ENCODE measurements at regions not wholly inside any gene's neighbourhood (a gene's known extent, or its start where the extent isn't known, plus 50 kb on each side); places are given as distances from the start of the nearest gene placed in this dataset.

GRCh38 chr12:24591079-24591626 is 357.7 kb downstream of the BCAT1 start:
- no peak overlapping the region for H3K4me2 ChIP-seq (ENCODE audit: low read length)

DNA sequence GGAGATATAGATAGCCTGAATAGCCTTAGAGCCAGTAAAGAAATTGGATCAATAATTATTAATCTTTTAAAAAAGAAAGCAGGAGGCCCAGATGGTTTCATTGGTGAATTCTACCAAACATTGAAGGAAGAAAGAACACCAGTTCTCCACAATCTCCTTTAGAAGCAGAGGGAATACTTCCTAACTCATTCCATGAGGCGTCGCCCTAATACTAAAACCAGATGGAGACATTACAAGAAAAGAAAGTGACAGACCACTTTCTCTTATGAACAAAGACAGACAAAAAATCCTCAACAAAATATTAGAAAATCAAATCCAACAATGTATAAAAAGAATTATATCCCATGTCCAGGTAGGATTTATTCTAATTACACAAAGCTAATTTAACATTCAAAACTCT is 362.6 kb downstream of the BCAT1 start:
- no peaks in the 10 kb centered on the region for H3K9me2 ChIP-seq (ENCODE audit: insufficient read depth, low read length)
- no peak overlapping the region for H3K27ac ChIP-seq (ENCODE audit: low read length)
- H3K27me3 ChIP-seq (ENCODE audit: insufficient read depth, low read depth, low read length): no peaks in the 10 kb centered on the region
- TF ChIP-seq EP300 (conservative IDR thresholded peaks at IDR 0.05; ENCODE audit: poor library complexity, severe bottlenecking) (no peak), TAF1 (IDR thresholded peaks at IDR 0.05; ENCODE audit: low read depth) (no peak), RAD21 (conservative IDR thresholded peaks at IDR 0.05) (no peak), MXI1 (conservative IDR thresholded peaks at IDR 0.05; ENCODE audit: poor library complexity, severe bottlenecking) (no peak), SMC3 (conservative IDR thresholded peaks at IDR 0.05; ENCODE audit: poor library complexity) (no peak), POLR2AphosphoS5 (IDR thresholded peaks at IDR 0.05) (no peak), EZH2 (IDR thresholded peaks at IDR 0.05; ENCODE audit: borderline replicate concordance, insufficient read depth, low read length, poor library complexity, severe bottlenecking) (no peak)
- TF ChIP-seq, protein P1, sequence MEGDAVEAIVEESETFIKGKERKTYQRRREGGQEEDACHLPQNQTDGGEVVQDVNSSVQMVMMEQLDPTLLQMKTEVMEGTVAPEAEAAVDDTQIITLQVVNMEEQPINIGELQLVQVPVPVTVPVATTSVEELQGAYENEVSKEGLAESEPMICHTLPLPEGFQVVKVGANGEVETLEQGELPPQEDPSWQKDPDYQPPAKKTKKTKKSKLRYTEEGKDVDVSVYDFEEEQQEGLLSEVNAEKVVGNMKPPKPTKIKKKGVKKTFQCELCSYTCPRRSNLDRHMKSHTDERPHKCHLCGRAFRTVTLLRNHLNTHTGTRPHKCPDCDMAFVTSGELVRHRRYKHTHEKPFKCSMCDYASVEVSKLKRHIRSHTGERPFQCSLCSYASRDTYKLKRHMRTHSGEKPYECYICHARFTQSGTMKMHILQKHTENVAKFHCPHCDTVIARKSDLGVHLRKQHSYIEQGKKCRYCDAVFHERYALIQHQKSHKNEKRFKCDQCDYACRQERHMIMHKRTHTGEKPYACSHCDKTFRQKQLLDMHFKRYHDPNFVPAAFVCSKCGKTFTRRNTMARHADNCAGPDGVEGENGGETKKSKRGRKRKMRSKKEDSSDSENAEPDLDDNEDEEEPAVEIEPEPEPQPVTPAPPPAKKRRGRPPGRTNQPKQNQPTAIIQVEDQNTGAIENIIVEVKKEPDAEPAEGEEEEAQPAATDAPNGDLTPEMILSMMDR (IDR thresholded peaks at IDR 0.05; ENCODE audit: poor library complexity, severe bottlenecking): no peak
- TF ChIP-seq, protein P2, sequence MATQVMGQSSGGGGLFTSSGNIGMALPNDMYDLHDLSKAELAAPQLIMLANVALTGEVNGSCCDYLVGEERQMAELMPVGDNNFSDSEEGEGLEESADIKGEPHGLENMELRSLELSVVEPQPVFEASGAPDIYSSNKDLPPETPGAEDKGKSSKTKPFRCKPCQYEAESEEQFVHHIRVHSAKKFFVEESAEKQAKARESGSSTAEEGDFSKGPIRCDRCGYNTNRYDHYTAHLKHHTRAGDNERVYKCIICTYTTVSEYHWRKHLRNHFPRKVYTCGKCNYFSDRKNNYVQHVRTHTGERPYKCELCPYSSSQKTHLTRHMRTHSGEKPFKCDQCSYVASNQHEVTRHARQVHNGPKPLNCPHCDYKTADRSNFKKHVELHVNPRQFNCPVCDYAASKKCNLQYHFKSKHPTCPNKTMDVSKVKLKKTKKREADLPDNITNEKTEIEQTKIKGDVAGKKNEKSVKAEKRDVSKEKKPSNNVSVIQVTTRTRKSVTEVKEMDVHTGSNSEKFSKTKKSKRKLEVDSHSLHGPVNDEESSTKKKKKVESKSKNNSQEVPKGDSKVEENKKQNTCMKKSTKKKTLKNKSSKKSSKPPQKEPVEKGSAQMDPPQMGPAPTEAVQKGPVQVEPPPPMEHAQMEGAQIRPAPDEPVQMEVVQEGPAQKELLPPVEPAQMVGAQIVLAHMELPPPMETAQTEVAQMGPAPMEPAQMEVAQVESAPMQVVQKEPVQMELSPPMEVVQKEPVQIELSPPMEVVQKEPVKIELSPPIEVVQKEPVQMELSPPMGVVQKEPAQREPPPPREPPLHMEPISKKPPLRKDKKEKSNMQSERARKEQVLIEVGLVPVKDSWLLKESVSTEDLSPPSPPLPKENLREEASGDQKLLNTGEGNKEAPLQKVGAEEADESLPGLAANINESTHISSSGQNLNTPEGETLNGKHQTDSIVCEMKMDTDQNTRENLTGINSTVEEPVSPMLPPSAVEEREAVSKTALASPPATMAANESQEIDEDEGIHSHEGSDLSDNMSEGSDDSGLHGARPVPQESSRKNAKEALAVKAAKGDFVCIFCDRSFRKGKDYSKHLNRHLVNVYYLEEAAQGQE (IDR thresholded peaks at IDR 0.05; ENCODE audit: borderline replicate concordance): no peak
- H2AFZ ChIP-seq (ENCODE audit: low read depth, low read length): no peak overlapping the region
- no peak overlapping the region for H3K9ac ChIP-seq (ENCODE audit: low read length)
- no peaks in the 10 kb centered on the region for H3K79me2 ChIP-seq (replicated peaks; ENCODE audit: insufficient read depth, low read length)
- H3K36me3 ChIP-seq (ENCODE audit: insufficient read depth, low read length): no peaks in the 10 kb centered on the region
- H3K4me2 ChIP-seq (ENCODE audit: low read length): no peak overlapping the region
- H3F3A ChIP-seq (ENCODE audit: insufficient read depth, low read length, poor library complexity, severe bottlenecking): no peaks in the 10 kb centered on the region
- H3K4me3 ChIP-seq (ENCODE audit: low read length): no peak overlapping the region
- no peaks in the 10 kb centered on the region for H3K9me3 ChIP-seq (ENCODE audit: low read length)
- H4K20me1 ChIP-seq (ENCODE audit: insufficient read depth): no peaks in the 10 kb centered on the region

More at GRCh38 chr12:24591079-24591626, 357.7 kb downstream of the BCAT1 start:
- H3K36me3 ChIP-seq (ENCODE audit: insufficient read depth, low read length): no peaks in the 10 kb centered on the region
- H4K20me1 ChIP-seq (ENCODE audit: insufficient read depth): no peaks in the 10 kb centered on the region
- H3K9ac ChIP-seq (ENCODE audit: low read length): no peak overlapping the region
- H3K27me3 ChIP-seq (ENCODE audit: insufficient read depth, low read depth, low read length): no peaks in the 10 kb centered on the region
- no peaks in the 10 kb centered on the region for H3K9me2 ChIP-seq (ENCODE audit: insufficient read depth, low read length)
- H3K79me2 ChIP-seq (replicated peaks; ENCODE audit: insufficient read depth, low read length): no peaks in the 10 kb centered on the region
- no peak overlapping the region for H2AFZ ChIP-seq (ENCODE audit: low read depth, low read length)
- no peaks in the 10 kb centered on the region for H3F3A ChIP-seq (ENCODE audit: insufficient read depth, low read length, poor library complexity, severe bottlenecking)
- no peaks in the 10 kb centered on the region for H3K9me3 ChIP-seq (ENCODE audit: low read length)
- peak overlapping the region; percentile 32 for H3K27ac ChIP-seq (ENCODE audit: low read length)
- TF ChIP-seq EP300 (conservative IDR thresholded peaks at IDR 0.05; ENCODE audit: poor library complexity, severe bottlenecking) (peak; percentile 88), POLR2AphosphoS5 (IDR thresholded peaks at IDR 0.05) (peak; percentile 84), RAD21 (conservative IDR thresholded peaks at IDR 0.05) (no peak), TAF1 (IDR thresholded peaks at IDR 0.05; ENCODE audit: low read depth) (no peak), MXI1 (conservative IDR thresholded peaks at IDR 0.05; ENCODE audit: poor library complexity, severe bottlenecking) (no peak)
- TF ChIP-seq, protein P1 (IDR thresholded peaks at IDR 0.05; ENCODE audit: poor library complexity, severe bottlenecking): no peak
- TF ChIP-seq, protein P2 (IDR thresholded peaks at IDR 0.05; ENCODE audit: borderline replicate concordance): peak; percentile 95
- H3K4me3 ChIP-seq (ENCODE audit: low read length): no peak overlapping the region
